Spinal cord (tissue), 9 donors: ENCODE measurements at regions not wholly inside any gene's neighbourhood (a gene's known extent, or its start where the extent isn't known, plus 50 kb on each side); places are given as distances from the start of the nearest gene placed in this dataset.
A peak's percentile ranks its signal among the peaks of the same experiment; 100 is the strongest.

Source experiments
- DNase-seq, 6 donors: peaks; one replicate each; pipeline versions ENCODE4 v3.0.0 to v3.0.0-alpha.2; 2013 to 2015; ENCODE audit warnings: low spot score in 6 of 6, low read depth in 4 of 6
- H3K27ac ChIP-seq: one replicate; pipeline ENCODE4 v1.5.1; 2013; ENCODE audit warnings: low read depth, low read length, control low read depth
- H3K27me3 ChIP-seq: one replicate; pipeline ENCODE4 v1.6.1; 2013; ENCODE audit warnings: low read length; ENCODE audit not compliant: control insufficient read depth, insufficient read depth
- H3K36me3 ChIP-seq: one replicate; pipeline ENCODE4 v1.6.1; 2013; ENCODE audit warnings: low read length; ENCODE audit not compliant: control insufficient read depth, insufficient read depth
- H3K4me1 ChIP-seq: one replicate; pipeline ENCODE4 v1.6.1; 2013; ENCODE audit warnings: low read length; ENCODE audit not compliant: control insufficient read depth, insufficient read depth
- H3K4me3 ChIP-seq: one replicate; pipeline ENCODE4 v1.5.1; 2013; ENCODE audit warnings: low read depth, low read length, control low read depth
- H3K9me3 ChIP-seq: one replicate; pipeline ENCODE4 v1.6.1; 2013; ENCODE audit warnings: low read length; ENCODE audit not compliant: control insufficient read depth, insufficient read depth
- WGBS: methylation state at CpG from one replicate; pipeline ENCODE4 v1.1.5; 2013; ENCODE audit warnings: missing lambda C conversion rate; ENCODE audit not compliant: insufficient coverage; 5-methylcytosine and 5-hydroxymethylcytosine counted together
- donor health status: healthy.

DNA sequence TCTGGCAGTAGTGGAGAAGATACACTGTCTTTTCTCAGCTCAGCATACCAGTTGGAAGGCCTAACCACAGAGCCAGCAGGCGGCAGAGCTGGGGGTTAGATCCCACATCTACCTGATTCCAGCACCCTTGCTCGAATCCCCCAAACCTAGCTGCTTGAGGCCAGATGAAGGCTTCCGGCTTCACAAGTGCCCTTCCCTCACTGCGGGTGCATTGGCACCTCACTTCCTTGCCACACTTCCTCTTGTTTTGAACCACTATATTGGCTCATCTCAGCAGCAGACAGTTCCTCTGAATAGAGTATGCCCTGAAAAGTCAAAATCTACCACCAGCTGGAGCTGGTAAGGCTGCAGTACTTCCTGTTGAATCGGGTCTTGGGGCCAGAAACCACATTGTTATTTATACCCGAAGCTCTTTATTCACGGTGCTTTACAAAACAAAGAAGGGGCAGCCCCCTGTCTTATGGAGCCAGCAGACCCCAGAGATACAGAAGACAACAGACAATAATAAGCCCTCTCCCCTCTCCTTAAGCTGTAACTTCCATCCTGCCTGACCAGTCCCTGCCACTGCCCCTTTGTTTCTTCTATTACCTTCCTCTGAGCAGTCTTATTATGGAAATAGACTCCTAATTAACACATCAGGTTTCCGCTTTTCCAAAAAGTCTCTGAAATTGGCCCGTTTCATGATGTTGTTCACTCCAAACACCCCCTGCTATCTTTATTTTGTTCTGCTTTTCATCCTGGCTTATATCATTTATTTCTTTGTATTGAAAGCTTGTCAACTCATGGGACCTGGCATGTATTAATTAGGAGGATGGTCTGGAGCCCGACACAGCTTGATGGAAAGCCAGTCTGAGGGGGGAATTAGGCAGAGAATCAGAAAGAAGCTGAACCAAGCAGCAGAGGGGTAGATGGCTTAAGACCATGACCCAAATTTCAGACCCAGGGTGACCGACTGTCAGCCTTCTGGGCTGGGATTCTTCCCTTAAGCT lies 233.5 kb downstream of the EFCAB11 start:
- Histone ChIP-seq H3K27ac (peak overlapping the region; percentile 10), H3K36me3 (no peaks in the 10 kb centered on the region), H3K4me3 (no peak overlapping the region), H3K9me3 (no peaks in the 10 kb centered on the region), H3K4me1 (peaks cover 8% of the 10 kb centered on the region), H3K27me3 (no peaks in the 10 kb centered on the region)
- WGBS = 52% methylated on average over 9 of the region's 11 CpGs
- DNase-seq = peak in 2 of 6 donors; percentile 5 to 33

DNA sequence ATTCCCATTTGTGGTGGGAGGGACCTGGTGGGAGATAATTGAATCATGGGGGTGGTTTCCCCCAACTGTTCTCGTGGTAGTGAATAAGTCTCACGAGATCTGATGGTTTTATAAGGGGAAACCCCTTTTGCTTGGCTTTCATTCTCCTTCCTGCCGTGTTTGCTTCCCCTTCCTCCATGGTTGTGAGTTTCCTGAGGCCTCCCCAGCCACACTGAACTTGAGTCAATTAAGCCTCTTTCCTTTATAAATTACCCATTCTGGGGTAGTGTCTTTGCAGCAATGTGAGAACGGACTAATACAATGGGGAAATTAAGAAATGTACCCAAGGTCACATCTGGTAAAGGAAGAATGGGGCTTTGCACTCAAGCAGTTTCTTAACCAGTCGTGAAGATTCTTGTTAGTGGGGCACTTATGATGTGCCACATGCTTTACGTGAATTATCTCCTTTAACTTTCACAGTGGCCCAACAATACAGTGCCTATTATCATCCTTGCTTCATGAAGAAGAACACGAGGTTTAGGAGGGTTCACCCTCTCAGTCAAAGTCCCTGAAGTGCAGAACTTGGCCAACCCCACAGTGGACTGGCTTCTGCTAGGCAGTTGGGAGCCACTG lies 234.3 kb downstream of the EFCAB11 start:
- H3K4me1 ChIP-seq = peaks cover 8% of the 10 kb centered on the region
- 88% methylated on average over 2 of the region's 7 CpGs for WGBS
- H3K36me3 ChIP-seq = no peaks in the 10 kb centered on the region
- no peak overlapping the region for H3K4me3 ChIP-seq
- H3K27ac ChIP-seq = no peak overlapping the region
- no peaks in the 10 kb centered on the region for H3K9me3 ChIP-seq
- DNase-seq = no peak
- H3K27me3 ChIP-seq = no peaks in the 10 kb centered on the region

DNA sequence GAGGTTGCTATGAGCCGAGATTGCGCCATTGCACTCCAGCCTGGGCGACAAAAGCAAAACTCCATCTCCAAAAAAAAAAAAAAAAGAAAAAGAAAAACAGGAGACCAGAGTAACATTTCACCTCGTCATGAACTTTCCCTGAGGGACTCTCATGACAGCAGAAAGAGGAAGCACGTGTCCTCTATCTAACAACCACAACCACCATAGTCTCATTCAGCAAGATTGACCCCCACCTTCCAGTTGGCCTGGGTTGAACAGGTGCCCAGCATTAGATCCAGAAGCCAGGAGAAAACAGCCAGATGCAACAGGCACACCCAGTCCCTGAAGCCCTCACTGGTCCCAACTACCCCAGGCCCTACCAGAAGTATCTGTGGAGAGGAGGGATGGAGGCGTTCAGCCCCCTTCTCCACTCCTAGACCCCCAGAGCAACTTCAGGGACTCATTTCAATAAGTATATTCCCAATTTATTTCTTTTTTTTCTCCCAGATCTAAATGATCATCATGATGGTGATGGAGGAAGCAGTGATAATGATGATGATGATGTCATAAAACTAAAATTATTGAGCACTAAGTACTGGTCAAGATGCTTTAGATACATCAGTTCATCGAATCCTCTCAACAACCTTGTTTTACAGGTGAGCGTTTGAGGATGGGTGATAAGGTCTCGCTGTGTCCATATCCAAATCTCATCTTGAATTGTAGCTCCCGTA lies 235.0 kb downstream of the EFCAB11 start:
- H3K36me3 ChIP-seq = no peaks in the 10 kb centered on the region
- 92% methylated on average over 2 of the region's 10 CpGs for WGBS
- DNase-seq = no peak

DNA sequence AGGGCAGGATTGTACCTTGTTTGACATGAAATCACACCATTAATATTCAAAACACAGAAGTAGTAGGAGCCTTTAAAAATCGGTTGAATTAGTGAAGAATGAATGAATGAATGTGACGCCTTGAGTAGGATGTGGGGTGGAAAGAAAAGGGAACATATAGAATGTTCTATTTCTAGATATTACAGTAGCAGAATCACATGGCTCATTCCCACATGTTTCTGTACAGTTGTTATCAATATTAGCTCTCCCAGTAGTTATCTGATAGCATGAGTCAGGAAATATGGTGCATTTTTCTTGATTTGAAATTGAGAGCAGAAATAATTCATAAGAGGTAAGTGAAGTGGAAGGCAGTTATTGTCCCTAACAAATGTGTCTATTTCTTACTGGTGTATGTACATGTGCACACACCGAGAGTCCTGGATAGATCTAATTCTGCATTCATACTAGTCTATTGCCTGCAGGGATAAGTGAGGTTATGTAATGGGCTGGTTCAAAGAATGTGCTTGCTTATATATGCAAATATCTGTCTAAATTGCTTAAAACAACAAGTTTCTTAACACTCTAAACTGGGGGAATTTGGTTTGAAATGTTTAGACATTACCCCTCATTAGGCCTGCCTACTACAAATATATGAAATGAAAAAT lies 245.4 kb downstream of the EFCAB11 start:
- Histone ChIP-seq H3K4me3 (no peak overlapping the region), H3K27ac (no peak overlapping the region), H3K36me3 (no peaks in the 10 kb centered on the region), H3K4me1 (no peaks in the 10 kb centered on the region), H3K27me3 (no peaks in the 10 kb centered on the region), H3K9me3 (no peaks in the 10 kb centered on the region)
- peak in 1 of 6 donors; percentile 1 for DNase-seq
- WGBS = no CpG with 5 or more reads among the region's 3 CpGs

More for the DNA sequence above, 235.0 kb downstream of the EFCAB11 start:
- no peak overlapping the region for H3K4me3 ChIP-seq
- no peak overlapping the region for H3K27ac ChIP-seq
- H3K9me3 ChIP-seq = no peaks in the 10 kb centered on the region
- no peaks in the 10 kb centered on the region for H3K27me3 ChIP-seq
- H3K4me1 ChIP-seq = peaks cover 8% of the 10 kb centered on the region

DNA sequence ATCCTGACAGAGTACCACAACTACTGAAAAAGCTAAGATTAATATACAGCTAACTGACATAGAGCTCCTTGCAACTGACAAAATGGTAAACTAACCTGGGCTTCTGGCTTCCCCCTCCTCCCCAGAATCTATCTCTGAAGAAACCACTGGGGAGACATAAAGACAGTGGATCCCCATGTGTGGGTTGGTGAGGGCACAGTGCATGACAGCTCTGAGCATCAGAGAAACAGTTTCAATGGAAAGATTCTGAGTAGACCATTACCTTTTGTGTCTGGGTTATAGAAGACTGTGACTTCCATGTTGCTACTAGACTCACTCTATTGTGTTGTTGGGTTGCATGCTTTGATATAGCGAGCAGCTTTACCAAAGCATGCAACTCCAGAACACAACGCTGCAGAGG lies 247.4 kb downstream of the EFCAB11 start:
- no peak for DNase-seq
- Histone ChIP-seq H3K27ac (no peak overlapping the region), H3K4me1 (peaks cover 2% of the 10 kb centered on the region), H3K27me3 (no peaks in the 10 kb centered on the region), H3K4me3 (no peak overlapping the region), H3K9me3 (no peaks in the 10 kb centered on the region), H3K36me3 (no peaks in the 10 kb centered on the region)
- 100% methylated on average over 1 of the region's 2 CpGs for WGBS

DNA sequence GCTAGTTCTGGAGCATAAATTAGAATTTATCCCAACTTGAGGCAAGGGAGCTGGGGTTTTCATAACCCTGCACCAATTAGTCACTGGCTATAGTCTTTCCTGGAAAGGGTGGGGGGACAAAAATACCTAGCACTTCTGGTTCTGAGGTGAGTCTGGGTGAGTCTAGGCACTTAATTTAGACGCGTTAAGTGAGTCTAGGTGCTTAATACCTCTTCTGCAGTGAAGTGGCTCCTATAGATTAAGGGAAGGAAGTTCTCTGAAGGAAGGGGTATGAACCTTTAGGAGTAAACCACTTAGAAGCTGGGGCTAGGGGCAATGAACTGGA lies 251.7 kb downstream of the EFCAB11 start:
- WGBS = 100% methylated on average over 2 of the region's 2 CpGs
- H3K4me3 ChIP-seq = no peak overlapping the region
- H3K36me3 ChIP-seq = no peaks in the 10 kb centered on the region
- H3K27me3 ChIP-seq = no peaks in the 10 kb centered on the region
- no peaks in the 10 kb centered on the region for H3K9me3 ChIP-seq
- H3K4me1 ChIP-seq = peaks cover 12% of the 10 kb centered on the region
- H3K27ac ChIP-seq = no peak overlapping the region
- no peak for DNase-seq

DNA sequence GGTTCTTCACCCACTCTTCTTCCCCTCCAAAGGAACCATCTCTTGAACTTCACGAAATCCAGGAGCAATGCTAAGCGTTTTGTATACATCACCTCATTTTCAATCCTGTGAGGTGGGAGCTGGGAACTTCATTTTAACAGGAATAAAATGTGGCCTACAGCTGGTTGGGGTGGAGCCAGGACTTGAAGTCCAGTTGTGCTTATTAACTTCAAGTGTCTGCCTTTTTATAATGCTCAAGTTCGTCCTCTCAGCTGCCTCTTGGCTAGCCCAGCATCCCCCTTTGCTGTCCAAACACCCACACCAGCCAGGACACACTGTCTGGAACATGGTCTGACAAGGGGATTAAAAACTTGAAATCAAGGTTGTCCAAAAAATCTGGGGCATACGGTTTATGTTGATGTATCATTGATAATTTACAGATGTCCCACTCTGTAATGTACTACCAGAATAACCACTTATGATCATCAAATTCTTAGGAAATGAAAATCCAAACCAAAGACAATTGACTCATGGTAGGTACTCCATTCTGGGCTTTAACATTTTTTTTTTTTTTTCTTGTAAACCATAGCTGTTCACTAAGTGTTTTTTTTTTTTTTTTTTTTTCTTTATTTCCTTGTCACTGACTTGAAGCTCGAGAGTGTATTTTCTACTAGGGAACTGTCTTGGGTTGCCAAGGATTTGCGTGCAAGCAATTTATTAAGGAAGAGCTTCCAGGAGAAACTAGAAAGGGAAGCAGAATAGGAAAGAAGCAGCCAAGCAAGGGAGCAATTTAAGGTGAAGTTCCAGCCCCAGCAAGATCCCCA lies 252.3 kb downstream of the EFCAB11 start:
- peak overlapping the region; percentile 82 for H3K27ac ChIP-seq

DNA sequence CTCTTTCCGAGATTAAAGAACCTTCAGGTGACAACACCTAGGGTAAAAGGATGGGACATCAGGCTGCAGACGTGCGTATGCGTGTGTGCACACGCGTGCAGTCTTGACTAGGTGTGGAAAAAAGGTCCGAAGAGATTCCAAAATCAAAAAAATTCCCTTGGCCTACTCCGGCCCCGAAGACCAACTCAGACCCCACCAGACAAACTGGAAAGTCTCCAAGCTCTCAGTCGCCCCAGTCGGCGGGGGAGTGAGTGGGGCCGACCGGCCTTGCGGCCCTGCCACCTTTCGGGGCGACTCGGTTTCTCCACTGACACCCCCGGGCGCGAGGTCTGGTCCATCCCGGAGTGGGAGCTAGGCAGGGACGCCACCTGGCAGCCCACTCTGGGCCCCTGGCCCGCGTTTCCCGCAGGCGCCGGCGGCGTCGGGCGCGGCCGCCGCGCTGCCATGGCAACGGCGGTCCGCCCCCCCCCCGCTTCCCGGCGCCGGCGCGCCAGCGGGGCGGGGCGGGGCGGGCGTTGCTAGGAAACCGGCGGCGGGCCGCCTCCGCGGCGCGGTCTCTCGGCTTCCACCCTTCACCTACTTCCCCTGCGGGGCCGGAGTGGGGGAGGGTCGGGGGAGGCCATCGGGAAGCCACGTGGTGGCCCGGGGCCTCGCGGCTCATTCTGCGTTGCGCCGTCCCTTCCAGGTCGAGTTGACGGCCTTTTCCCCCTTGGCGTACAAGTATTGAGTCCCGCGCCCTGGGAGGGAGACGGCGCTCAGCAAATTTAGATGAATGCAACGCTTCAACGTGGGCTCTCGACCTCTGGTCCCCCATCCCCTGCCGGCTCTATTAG lies 253.1 kb downstream of the EFCAB11 start:
- WGBS = 2% methylated on average over 45 of the region's 81 CpGs

More for the DNA sequence above, 252.3 kb downstream of the EFCAB11 start:
- Histone ChIP-seq H3K9me3 (no peaks in the 10 kb centered on the region), H3K4me1 (peaks cover 12% of the 10 kb centered on the region), H3K27me3 (no peaks in the 10 kb centered on the region), H3K36me3 (no peaks in the 10 kb centered on the region), H3K4me3 (peak overlapping the region; percentile 55)
- DNase-seq = peak in 4 of 6 donors; percentile 20 to 51 (median 47)
- 20% methylated on average over 1 of the region's 6 CpGs for whole genome bisulfite sequencing

More for the DNA sequence above, 253.1 kb downstream of the EFCAB11 start:
- Histone ChIP-seq H3K4me3 (peak overlapping the region; percentile 58), H3K36me3 (no peaks in the 10 kb centered on the region), H3K4me1 (peaks cover 12% of the 10 kb centered on the region), H3K27me3 (no peaks in the 10 kb centered on the region), H3K27ac (peak overlapping the region; percentile 82), H3K9me3 (no peaks in the 10 kb centered on the region)
- peak; percentile 43 to 89 (median 52) for DNase-seq
